DND-41 (cell line): ENCODE measurements at regions not wholly inside any gene's neighbourhood (a gene's known extent, or its start where the extent isn't known, plus 50 kb on each side); places are given as distances from the start of the nearest gene placed in this dataset.

ENCODE experiments used
- ATAC-seq: fragments of 200-7000 bp; cut with Tn5 transposase; 3 replicates; pipeline ENCODE4 v1.9.1; 2021; ENCODE audit warnings: low read depth; ENCODE audit not compliant: insufficient read depth
- DNase-seq: peaks from one replicate; pipeline ENCODE4 v3.0.0-alpha.2; 2020
- H2AFZ ChIP-seq: 2 replicates; pipeline ENCODE4 v1.6.0; 2012; ENCODE audit warnings: low read depth, low read length
- H3K27ac ChIP-seq: 2 replicates; pipeline ENCODE4 v1.5.1; 2012; ENCODE audit warnings: low read length, inconsistent platforms
- H3K27me3 ChIP-seq: fragments of 200-600 bp; sonication (generic); 2 replicates; pipeline ENCODE4 v1.6.0; 2012; ENCODE audit warnings: low read length, mild to moderate bottlenecking, inconsistent platforms; ENCODE audit not compliant: insufficient read depth, poor library complexity
- H3K36me3 ChIP-seq: 2 replicates; pipeline ENCODE4 v1.5.1; 2012; ENCODE audit warnings: low read length, inconsistent platforms; ENCODE audit not compliant: insufficient read depth
- H3K4me1 ChIP-seq: 2 replicates; pipeline ENCODE4 v1.5.1; 2012; ENCODE audit warnings: mild to moderate bottlenecking, low read length; ENCODE audit not compliant: insufficient read depth
- H3K4me2 ChIP-seq: 2 replicates; pipeline ENCODE4 v1.6.0; 2012; ENCODE audit warnings: mild to moderate bottlenecking, moderate library complexity, low read length, inconsistent platforms; ENCODE audit not compliant: insufficient read depth
- H3K4me3 ChIP-seq, 2 experiments: fragments of 200-600 bp in 1 of 2; shearing (Covaris generic) in 1 of 2; 2 replicates each; pipeline ENCODE4 v1.5.1; 2012 to 2016; ENCODE audit warnings: inconsistent platforms in 2 of 2, low read length in 2 of 2, mild to moderate bottlenecking in 2 of 2, low read depth in 1 of 2, moderate library complexity in 1 of 2
- H3K79me2 ChIP-seq: 2 replicates; pipeline ENCODE4 v1.6.0; 2012; ENCODE audit warnings: low read length, inconsistent platforms; ENCODE audit not compliant: insufficient read depth
- H3K9ac ChIP-seq: 2 replicates; pipeline ENCODE4 v1.6.0; 2012; ENCODE audit warnings: low read depth, mild to moderate bottlenecking, inconsistent platforms, low read length, moderate library complexity
- H3K9me3 ChIP-seq: 2 replicates; pipeline ENCODE4 v1.5.1; 2012; ENCODE audit warnings: low read length, moderate library complexity, mild to moderate bottlenecking, inconsistent platforms; ENCODE audit not compliant: insufficient read depth, severe bottlenecking
- H4K20me1 ChIP-seq: 2 replicates; pipeline ENCODE4 v1.6.0; 2012; ENCODE audit warnings: low read length; ENCODE audit not compliant: insufficient read depth
- CTCF ChIP-seq: IDR thresholded peaks from 2 replicates; pipeline ENCODE4 v1.5.1; 2012; ENCODE audit warnings: borderline replicate concordance, low read length, moderate library complexity, mild to moderate bottlenecking; ENCODE audit not compliant: poor library complexity, severe bottlenecking; ENCODE audit errors: extremely low read depth
- EZH2 ChIP-seq: IDR thresholded peaks from 3 replicates; pipeline ENCODE4 v1.6.1; 2012; ENCODE audit warnings: borderline replicate concordance, low read depth, mild to moderate bottlenecking, moderate library complexity, low read length, inconsistent platforms; ENCODE audit not compliant: severe bottlenecking

- Histone ChIP-seq H2AFZ (no peak overlapping the region), H4K20me1 (no peaks in the 10 kb centered on the region; the same call in 1 of the 2 replicates), H3K27me3 (peaks cover 9% of the 10 kb centered on the region), H3K4me3 (no peak overlapping the region), H3K4me1 (no peaks in the 10 kb centered on the region), H3K27ac (no peak overlapping the region), H3K36me3 (no peaks in the 10 kb centered on the region), H3K9ac (no peak overlapping the region), H3K79me2 (no peaks in the 10 kb centered on the region), H3K9me3 (no peaks in the 10 kb centered on the region), H3K4me2 (no peak overlapping the region)
- DNase-seq (no peak), ATAC-seq (no peak)
- TF ChIP-seq EZH2 (no peak), CTCF (no peak)
Measured at GRCh38 chr16:22674832-22675191, 139.2 kb upstream of the HS3ST2 start.

GRCh38 chr16:22675745-22676540 is 138.0 kb upstream of the HS3ST2 start:
- peaks cover 11% of the 10 kb centered on the region for H3K27me3 ChIP-seq
- no peaks in the 10 kb centered on the region for H3K79me2 ChIP-seq
- no peak overlapping the region for H3K27ac ChIP-seq
- no peak overlapping the region for H2AFZ ChIP-seq
- H3K9ac ChIP-seq, result no peak overlapping the region
- no peaks in the 10 kb centered on the region; the same call in 1 of the 2 replicates for H4K20me1 ChIP-seq
- no peak for TF ChIP-seq CTCF
- no peak for TF ChIP-seq EZH2
- no peak for ATAC-seq
- no peak overlapping the region for H3K4me2 ChIP-seq
- H3K9me3 ChIP-seq, result no peaks in the 10 kb centered on the region
- no peak for DNase-seq
- H3K4me3 ChIP-seq, result no peak overlapping the region
- no peaks in the 10 kb centered on the region for H3K36me3 ChIP-seq
- H3K4me1 ChIP-seq, result no peaks in the 10 kb centered on the region

- Histone ChIP-seq H3K4me3 (no peak overlapping the region), H3K9ac (no peak overlapping the region), H3K36me3 (no peaks in the 10 kb centered on the region), H2AFZ (no peak overlapping the region), H3K79me2 (no peaks in the 10 kb centered on the region), H4K20me1 (no peaks in the 10 kb centered on the region; the same call in 1 of the 2 replicates), H3K4me1 (no peaks in the 10 kb centered on the region), H3K4me2 (no peak overlapping the region), H3K9me3 (no peaks in the 10 kb centered on the region), H3K27ac (no peak overlapping the region), H3K27me3 (peaks cover 7% of the 10 kb centered on the region)
- ATAC-seq (no peak), DNase-seq (no peak)
- TF ChIP-seq EZH2, result no peak
- no peak for TF ChIP-seq CTCF
Measured at GRCh38 chr16:22677024-22677830, 136.7 kb upstream of the HS3ST2 start.
